ENCODE measurements at regions not wholly inside any gene's neighbourhood (a gene's known extent, or its start where the extent isn't known, plus 50 kb on each side); places are given as distances from the start of the nearest gene placed in this dataset.

- TF ChIP-seq CTCF (IDR thresholded peaks at IDR 0.05) (no peak), POLR2A (IDR thresholded peaks at IDR 0.05) (no peak)
Measured at GRCh38 chr12:128180166-128180565, 86.8 kb upstream of the TMEM132C start.

Measured in adrenal gland (tissue), 5 donors.